WTC11 (cell line): ENCODE measurements at regions not wholly inside any gene's neighbourhood (a gene's known extent, or its start where the extent isn't known, plus 50 kb on each side); places are given as distances from the start of the nearest gene placed in this dataset.

Experiments
- ATAC-seq: fragments of 200-7000 bp; cut with Tn5 transposase; 2 replicates; pipeline ENCODE4 v1.10.0; 2021; ENCODE audit warnings: mild to moderate bottlenecking, moderate library complexity
- CTCF ChIA-PET: fragments of 300-600 bp; sonication (Branson Sonifier 250); formaldehyde crosslinking; loops from one replicate; lab custom pipeline; 2021; ENCODE audit warnings: antibody characterized with exemption; lab: Charles Lee
- POLR2A ChIA-PET: fragments of 350-600 bp; sonication (Branson Sonifier 250); formaldehyde crosslinking; loops from one replicate; lab custom pipeline; 2021; ENCODE audit warnings: antibody characterized with exemption; lab: Charles Lee
- DNase-seq: peaks from one replicate; pipeline ENCODE4 v3.0.0; 2021; ENCODE audit warnings: low spot score
- H3K27ac Mint-ChIP-seq: 2 replicates; pipeline ENCODE4 v1.8.0; 2021; ENCODE audit warnings: mixed read lengths
- H3K27me3 Mint-ChIP-seq: 2 replicates; pipeline ENCODE4 v1.8.0; 2021; ENCODE audit warnings: low read depth, mild to moderate bottlenecking, moderate library complexity, mixed read lengths
- H3K36me3 Mint-ChIP-seq: 2 replicates; pipeline ENCODE4 v1.8.0; 2021; ENCODE audit warnings: mixed read lengths
- H3K4me1 Mint-ChIP-seq: 2 replicates; pipeline ENCODE4 v1.8.0; 2022; ENCODE audit warnings: mixed read lengths
- H3K4me3 Mint-ChIP-seq: 2 replicates; pipeline ENCODE4 v1.8.0; 2021; ENCODE audit warnings: mild to moderate bottlenecking, moderate library complexity, mixed read lengths
- H3K9me3 Mint-ChIP-seq: 2 replicates; pipeline ENCODE4 v1.8.0; 2021; ENCODE audit warnings: mixed read lengths
- ATF1 ChIP-seq: sonication (generic); formaldehyde crosslinking; IDR thresholded peaks from 2 replicates; pipeline ENCODE4 v1.8.1; 2023; ENCODE audit warnings: mild to moderate bottlenecking, moderate library complexity, missing genetic modification reagents
- ATF3 ChIP-seq: sonication (generic); formaldehyde crosslinking; conservative IDR thresholded peaks from 2 replicates; pipeline ENCODE4 v1.8.1; 2022; ENCODE audit warnings: mild to moderate bottlenecking, missing genetic modification reagents
- CBFB ChIP-seq: sonication (generic); formaldehyde crosslinking; IDR thresholded peaks from 2 replicates; pipeline ENCODE4 v1.8.1; 2022; ENCODE audit warnings: mild to moderate bottlenecking, low read depth, missing genetic modification reagents
- CREB1 ChIP-seq: sonication (generic); formaldehyde crosslinking; IDR thresholded peaks from 2 replicates; pipeline ENCODE4 v1.8.0; 2023; ENCODE audit warnings: mild to moderate bottlenecking, missing genetic modification reagents
- E2F5 ChIP-seq: sonication (generic); formaldehyde crosslinking; IDR thresholded peaks from 2 replicates; pipeline ENCODE4 v1.8.1; 2022; ENCODE audit warnings: mild to moderate bottlenecking, moderate library complexity, missing genetic modification reagents
- ESRRA ChIP-seq: sonication (generic); formaldehyde crosslinking; IDR thresholded peaks from 2 replicates; pipeline ENCODE4 v1.8.1; 2022; ENCODE audit warnings: mild to moderate bottlenecking, missing genetic modification reagents, borderline replicate concordance
- FOXP1 ChIP-seq: sonication (generic); formaldehyde crosslinking; IDR thresholded peaks from 2 replicates; pipeline ENCODE4 v1.8.0; 2022; ENCODE audit warnings: missing genetic modification reagents, mild to moderate bottlenecking, moderate library complexity, borderline replicate concordance
- FOXP4 ChIP-seq: sonication (generic); formaldehyde crosslinking; IDR thresholded peaks from 2 replicates; pipeline ENCODE4 v1.8.0; 2022; ENCODE audit warnings: mild to moderate bottlenecking, missing genetic modification reagents
- MAX ChIP-seq: sonication (generic); formaldehyde crosslinking; IDR thresholded peaks from 2 replicates; pipeline ENCODE4 v1.8.0; 2022; ENCODE audit warnings: mild to moderate bottlenecking, missing genetic modification reagents
- MLX ChIP-seq: sonication (generic); formaldehyde crosslinking; IDR thresholded peaks from 2 replicates; pipeline ENCODE4 v1.8.1; 2023; ENCODE audit warnings: mild to moderate bottlenecking, missing genetic modification reagents, moderate library complexity
- NFYB ChIP-seq: sonication (generic); formaldehyde crosslinking; conservative IDR thresholded peaks from 2 replicates; pipeline ENCODE4 v1.8.0; 2022; ENCODE audit warnings: low read depth, missing genetic modification reagents
- NR3C1 ChIP-seq: sonication (generic); formaldehyde crosslinking; conservative IDR thresholded peaks from 2 replicates; pipeline ENCODE4 v1.8.1; 2023; ENCODE audit warnings: low read depth, mild to moderate bottlenecking, missing genetic modification reagents
- PRDM15 ChIP-seq: sonication (generic); formaldehyde crosslinking; IDR thresholded peaks from 2 replicates; pipeline ENCODE4 v1.8.0; 2022; ENCODE audit warnings: missing genetic modification reagents
- RELA ChIP-seq: sonication (generic); formaldehyde crosslinking; IDR thresholded peaks from 2 replicates; pipeline ENCODE4 v1.8.1; 2022; ENCODE audit warnings: missing genetic modification reagents, mild to moderate bottlenecking, borderline replicate concordance
- RORB ChIP-seq: fragments of 250-450 bp; sonication (Bioruptor Pico); IDR thresholded peaks from 2 replicates; pipeline ENCODE4 v1.9.0; 2021; ENCODE audit warnings: mild to moderate bottlenecking
- SMAD3 ChIP-seq: sonication (generic); formaldehyde crosslinking; IDR thresholded peaks from 2 replicates; pipeline ENCODE4 v1.8.0; 2022; ENCODE audit warnings: missing genetic modification reagents, mild to moderate bottlenecking, borderline replicate concordance
- USF2 ChIP-seq: sonication (generic); formaldehyde crosslinking; IDR thresholded peaks from 2 replicates; pipeline ENCODE4 v1.8.1; 2023; ENCODE audit warnings: mild to moderate bottlenecking, missing genetic modification reagents, moderate library complexity
- ZNF138 ChIP-seq: sonication (generic); formaldehyde crosslinking; conservative IDR thresholded peaks from 2 replicates; pipeline ENCODE4 v1.8.1; 2022; ENCODE audit warnings: mild to moderate bottlenecking, moderate library complexity, missing genetic modification reagents
- ZNF281 ChIP-seq: sonication (generic); formaldehyde crosslinking; IDR thresholded peaks from 2 replicates; pipeline ENCODE4 v1.8.0; 2023; ENCODE audit warnings: mild to moderate bottlenecking, missing genetic modification reagents
- ZNF671 ChIP-seq: fragments of 250-450 bp; sonication (Bioruptor Pico); IDR thresholded peaks from 2 replicates; pipeline ENCODE4 v1.8.0; 2021; ENCODE audit warnings: mild to moderate bottlenecking

GRCh38 chr6:110530671-110531070 lies 54.3 kb upstream of the SLC22A16 start (continued):
- TF ChIP-seq ZNF281 (CRISPR knock-in tag) (no peak), CBFB (CRISPR knock-in tag) (no peak), PRDM15 (CRISPR knock-in tag) (no peak), NR3C1 (CRISPR knock-in tag) (no peak), E2F5 (CRISPR knock-in tag) (no peak), MAX (CRISPR knock-in tag) (no peak), SMAD3 (CRISPR knock-in tag) (no peak), FOXP1 (CRISPR knock-in tag) (no peak)
- TF ChIP-seq, all 79 proteins: peak for 0

- no peak for DNase-seq
- no peak for TF ChIP-seq ESRRA (CRISPR knock-in tag)
- TF ChIP-seq SMAD3 (CRISPR knock-in tag): no peak
- TF ChIP-seq FOXP4 (CRISPR knock-in tag): no peak
- TF ChIP-seq CREB1 (CRISPR knock-in tag): no peak
- no peak for TF ChIP-seq ZNF671 (CRISPR knock-in tag)
- no peak for TF ChIP-seq ATF3 (CRISPR knock-in tag)
- TF ChIP-seq ZNF138 (CRISPR knock-in tag): no peak
- no peak for TF ChIP-seq MLX (CRISPR knock-in tag)
- TF ChIP-seq RORB (CRISPR knock-in tag): no peak
- no peak for TF ChIP-seq ATF1 (CRISPR knock-in tag)
- TF ChIP-seq NFYB (CRISPR knock-in tag): no peak
- TF ChIP-seq USF2: no peak
- TF ChIP-seq RELA: no peak
- Mint-ChIP-seq H3K4me1 (no peaks in the 10 kb centered on the region), H3K27me3 (no peaks in the 10 kb centered on the region), H3K27ac (no peak overlapping the region), H3K4me3 (no peak overlapping the region), H3K36me3 (peaks cover 2% of the 10 kb centered on the region; the same call in 1 of the 2 replicates), H3K9me3 (peaks cover 21% of the 10 kb centered on the region)
- no peak for ATAC-seq
- ChIA-PET POLR2A (no interaction called here), CTCF (no interaction called here)
Observed at GRCh38 chr6:110529907-110530306, 53.5 kb upstream of the SLC22A16 start.
